IMR-90 (cell line): ENCODE measurements at regions not wholly inside any gene's neighbourhood (a gene's known extent, or its start where the extent isn't known, plus 50 kb on each side); places are given as distances from the start of the nearest gene placed in this dataset.

Source experiments
- ATAC-seq: fragments of 200-7000 bp; cut with Tn5 transposase; 2 replicates; pipeline ENCODE4 v1.9.1; 2020; ENCODE audit warnings: low read depth, mild to moderate bottlenecking, moderate library complexity
- BruUV-seq: library from RNA; stranded (reverse); fragments of 400-500 nt; replicated peaks from 2 replicates; lab custom pipeline; 2021; lab: Mats Ljungman, UMichigan
- CTCF ChIA-PET: fragments of 300-600 bp; formaldehyde crosslinking; extraction: SDS; loops from one replicate; lab custom pipeline; 2021; ENCODE audit warnings: antibody characterized with exemption; lab: Yijun Ruan, JAX
- POLR2A ChIA-PET: fragments of 300-600 bp; sonication (Branson Sonifier 250); formaldehyde crosslinking; loops from one replicate; lab custom pipeline; 2022; ENCODE audit warnings: antibody characterized with exemption; ENCODE audit not compliant: unreplicated experiment; lab: Charles Lee
- DNase-seq: peaks from one replicate; pipeline ENCODE4 v3.0.0; 2013
- H2AFZ ChIP-seq: replicated peaks from 2 replicates; pipeline ENCODE3; 2013; ENCODE audit warnings: low read length, mild to moderate bottlenecking; ENCODE audit not compliant: poor library complexity
- H2AK5ac ChIP-seq: 2 replicates; pipeline ENCODE4 v1.6.1; 2013; ENCODE audit warnings: low read depth, low read length, inconsistent platforms
- H2AK9ac ChIP-seq: replicated peaks from 2 replicates; pipeline ENCODE3; 2013; ENCODE audit warnings: mild to moderate bottlenecking, low read depth, low read length, moderate library complexity; ENCODE audit not compliant: poor library complexity
- H2BK120ac ChIP-seq: 2 replicates; pipeline ENCODE4 v1.6.1; 2013; ENCODE audit warnings: low read depth, low read length, inconsistent platforms
- H2BK15ac ChIP-seq: 3 replicates; pipeline ENCODE4 v1.6.1; 2013; ENCODE audit warnings: low read depth, low read length, inconsistent platforms
- H2BK20ac ChIP-seq: 2 replicates; pipeline ENCODE4 v1.6.1; 2013; ENCODE audit warnings: low read depth, mild to moderate bottlenecking, inconsistent platforms, low read length, moderate library complexity
- H2BK5ac ChIP-seq: 2 replicates; pipeline ENCODE4 v1.6.1; 2013; ENCODE audit warnings: mild to moderate bottlenecking, low read depth, low read length, inconsistent platforms; ENCODE audit not compliant: poor library complexity, severe bottlenecking
- H3K14ac ChIP-seq: replicated peaks from 2 replicates; pipeline ENCODE4 v1.6.1; 2013; ENCODE audit warnings: low read depth, low read length, inconsistent platforms
- H3K18ac ChIP-seq: 2 replicates; pipeline ENCODE4 v1.6.1; 2013; ENCODE audit warnings: low read depth, low read length, control low read depth
- H3K23ac ChIP-seq: 2 replicates; pipeline ENCODE4 v1.6.1; 2013; ENCODE audit warnings: low read depth, low read length, inconsistent platforms
- H3K27ac ChIP-seq: 2 replicates; pipeline ENCODE4 v1.5.1; 2013; ENCODE audit warnings: mild to moderate bottlenecking, control low read depth, low read length; ENCODE audit not compliant: insufficient read depth
- H3K27me3 ChIP-seq: 2 replicates; pipeline ENCODE4 v1.6.1; 2013; ENCODE audit warnings: low read length; ENCODE audit not compliant: control insufficient read depth, insufficient read depth
- H3K36me3 ChIP-seq: 2 replicates; pipeline ENCODE4 v1.6.1; 2013; ENCODE audit warnings: low read length, mixed read lengths; ENCODE audit not compliant: control insufficient read depth, insufficient read depth
- H3K4ac ChIP-seq: 2 replicates; pipeline ENCODE4 v1.6.1; 2013; ENCODE audit warnings: low read depth, low read length, inconsistent platforms
- H3K4me1 ChIP-seq: 2 replicates; pipeline ENCODE4 v1.6.1; 2013; ENCODE audit warnings: low read length, mixed read lengths; ENCODE audit not compliant: control insufficient read depth, insufficient read depth
- H3K4me2 ChIP-seq: 2 replicates; pipeline ENCODE4 v1.6.1; 2013; ENCODE audit warnings: low read depth, mild to moderate bottlenecking, control low read depth, low read length, moderate library complexity
- H3K4me3 ChIP-seq: 2 replicates; pipeline ENCODE4 v1.5.1; 2013; ENCODE audit warnings: low read depth, mild to moderate bottlenecking, control low read depth, low read length, moderate library complexity; ENCODE audit not compliant: insufficient read depth
- H3K56ac ChIP-seq: 2 replicates; pipeline ENCODE4 v1.6.1; 2013; ENCODE audit warnings: low read length, inconsistent platforms; ENCODE audit not compliant: insufficient read depth; ENCODE audit errors: extremely low read depth
- H3K79me1 ChIP-seq, 2 experiments: 2 replicates each; pipeline ENCODE4 v1.6.1; 2013; ENCODE audit warnings: low read length in 2 of 2, inconsistent platforms in 1 of 2, low read depth in 1 of 2
- H3K9ac ChIP-seq: 2 replicates; pipeline ENCODE4 v1.6.1; 2013; ENCODE audit warnings: low read depth, low read length, control low read depth
- H3K9me1 ChIP-seq: 2 replicates; pipeline ENCODE4 v1.6.1; 2013; ENCODE audit warnings: low read length, inconsistent platforms; ENCODE audit not compliant: insufficient read depth
- H3K9me3 ChIP-seq: 2 replicates; pipeline ENCODE4 v1.6.1; 2013; ENCODE audit warnings: low read length; ENCODE audit not compliant: control insufficient read depth, insufficient read depth
- H4K20me1 ChIP-seq: 2 replicates; pipeline ENCODE4 v1.6.1; 2013; ENCODE audit warnings: low read length, inconsistent platforms; ENCODE audit not compliant: insufficient read depth
- H4K5ac ChIP-seq: 2 replicates; pipeline ENCODE4 v1.6.1; 2013; ENCODE audit warnings: mild to moderate bottlenecking, low read depth, low read length, control low read depth
- H4K8ac ChIP-seq, 2 experiments: 2 replicates each; pipeline ENCODE4 v1.6.1; 2013; ENCODE audit warnings: low read depth in 2 of 2, low read length in 2 of 2, control low read depth in 1 of 2, inconsistent platforms in 1 of 2
- H4K91ac ChIP-seq: 2 replicates; pipeline ENCODE4 v1.6.1; 2013; ENCODE audit warnings: low read depth, low read length, inconsistent platforms; ENCODE audit not compliant: insufficient read depth
- CEBPB ChIP-seq: IDR thresholded peaks from 2 replicates; pipeline ENCODE4 v1.6.1; 2012; ENCODE audit warnings: low read depth, low read length, improper control_type of control experiment
- MAZ ChIP-seq: IDR thresholded peaks from 2 replicates; pipeline ENCODE4 v1.6.1; 2012; ENCODE audit warnings: low read depth, mild to moderate bottlenecking, low read length, improper control_type of control experiment, moderate library complexity, borderline replicate concordance
- WGBS, 2 experiments: methylation state at CpG; one replicate each; pipeline versions ENCODE4 v1.1.5 to v1.1.7; 2013; ENCODE audit warnings: missing lambda C conversion rate in 2 of 2; ENCODE audit not compliant: insufficient read length in 1 of 2; ENCODE audit errors: extremely low coverage in 2 of 2; 5-methylcytosine and 5-hydroxymethylcytosine counted together
- dilution Hi-C: fragments of 300-500 bp; cut with HindIII; formaldehyde crosslinking; loops from one replicate; pipeline ENCODE4 v1.14.3; 2018; ENCODE audit warnings: low sequenced_read_pairs; ENCODE audit not compliant: unreplicated experiment
- in situ Hi-C: fragments of 300-500 bp; cut with MboI; formaldehyde crosslinking; loops from 3 replicates; pipeline ENCODE4 v1.14.3; 2019; ENCODE audit warnings: low sequenced_read_pairs, inconsistent platforms, mixed read lengths
- intact Hi-C: fragments of 100-400 bp; cut with micrococcal nuclease; formaldehyde crosslinking; loops from 2 replicates; pipeline ENCODE4 v1.10.0; 2022

GRCh38 chr3:68428495-68428894 lies 503.9 kb downstream of the TAFA4 start:
- no peak overlapping the region for H4K5ac ChIP-seq
- TF ChIP-seq MAZ (no peak), CEBPB (0 out of 2 replicates have a peak, but pooled peaks have one; percentile 11)
- no peak overlapping the region for H2BK20ac ChIP-seq
- no peaks in the 10 kb centered on the region for H3K27me3 ChIP-seq
- no peak overlapping the region for H2AK5ac ChIP-seq
- dilution Hi-C loops (no loop called here), intact Hi-C loops (no loop called here), in situ Hi-C loops (no loop called here)
- H3K4me3 ChIP-seq: no peak overlapping the region
- H2BK15ac ChIP-seq: no peak overlapping the region
- H4K8ac ChIP-seq: no peak overlapping the region
- H3K9me1 ChIP-seq: no peaks in the 10 kb centered on the region
- no peak overlapping the region for H3K4me2 ChIP-seq
- H4K91ac ChIP-seq: no peak overlapping the region
- no peak overlapping the region for H2AK9ac ChIP-seq
- no peak overlapping the region for H3K56ac ChIP-seq
- no TSS peak for BruUV-seq
- ChIA-PET POLR2A (no interaction called here), CTCF (no interaction called here)
- H3K79me1 ChIP-seq: no peaks in the 10 kb centered on the region
- no peaks in the 10 kb centered on the region for H3K4me1 ChIP-seq
- H3K14ac ChIP-seq: no peak overlapping the region
- H4K20me1 ChIP-seq: no peaks in the 10 kb centered on the region
- H3K23ac ChIP-seq: no peak overlapping the region
- no peak overlapping the region for H2BK120ac ChIP-seq
- no peak overlapping the region for H3K27ac ChIP-seq
- WGBS, 2 experiments: no CpG with 5 or more reads among the region's 2 CpGs
- H2AFZ ChIP-seq: no peak overlapping the region
- no peak for DNase-seq
- no peak overlapping the region for H3K4ac ChIP-seq
- H3K18ac ChIP-seq: no peak overlapping the region
- no peaks in the 10 kb centered on the region; the same call in 1 of the 2 replicates for H3K9me3 ChIP-seq
- ATAC-seq: no peak
- H3K36me3 ChIP-seq: no peaks in the 10 kb centered on the region
- H2BK5ac ChIP-seq: no peak overlapping the region
- H3K9ac ChIP-seq: no peak overlapping the region
